ENCODE measurements at regions not wholly inside any gene's neighbourhood (a gene's known extent, or its start where the extent isn't known, plus 50 kb on each side); places are given as distances from the start of the nearest gene placed in this dataset.

- TF ChIP-seq CTCF (IDR thresholded peaks at IDR 0.05; ENCODE audit: borderline replicate concordance, control extremely low read depth, extremely low read depth, insufficient read depth, missing control alignments): no peak
- DNase-seq (ENCODE audit: low spot score): no peak
- in situ Hi-C loops (cut with MboI; ENCODE audit: low sequenced_read_pairs, unreplicated experiment): no loop called here
Observed at GRCh38 chr2:184272056-184272455, 326.3 kb upstream of the ZNF804A start.

GRCh38 chr2:184294831-184295230 is 303.5 kb upstream of the ZNF804A start:
- no peak for TF ChIP-seq CTCF (IDR thresholded peaks at IDR 0.05; ENCODE audit: borderline replicate concordance, control extremely low read depth, extremely low read depth, insufficient read depth, missing control alignments)
- no peak for DNase-seq (ENCODE audit: low spot score)
- in situ Hi-C loops (cut with MboI; ENCODE audit: low sequenced_read_pairs, unreplicated experiment): no loop called here

- no peak for DNase-seq (ENCODE audit: low spot score)
- no peak for TF ChIP-seq CTCF (IDR thresholded peaks at IDR 0.05; ENCODE audit: borderline replicate concordance, control extremely low read depth, extremely low read depth, insufficient read depth, missing control alignments)
- in situ Hi-C loops (cut with MboI; ENCODE audit: low sequenced_read_pairs, unreplicated experiment): no loop called here
Observed at GRCh38 chr2:184297085-184297484, 301.2 kb upstream of the ZNF804A start.

GRCh38 chr2:184302506-184302905 is 295.8 kb upstream of the ZNF804A start:
- no peak for DNase-seq (ENCODE audit: low spot score)
- TF ChIP-seq CTCF (IDR thresholded peaks at IDR 0.05; ENCODE audit: borderline replicate concordance, control extremely low read depth, extremely low read depth, insufficient read depth, missing control alignments): no peak
- in situ Hi-C loops (cut with MboI; ENCODE audit: low sequenced_read_pairs, unreplicated experiment): no loop called here

- no peak for TF ChIP-seq CTCF (IDR thresholded peaks at IDR 0.05; ENCODE audit: borderline replicate concordance, control extremely low read depth, extremely low read depth, insufficient read depth, missing control alignments)
- DNase-seq (ENCODE audit: low spot score): no peak
- in situ Hi-C loops (cut with MboI; ENCODE audit: low sequenced_read_pairs, unreplicated experiment): no loop called here
Observed at GRCh38 chr2:184304006-184304405, 294.3 kb upstream of the ZNF804A start.

- in situ Hi-C loops (cut with MboI; ENCODE audit: low sequenced_read_pairs, unreplicated experiment): no loop called here
- TF ChIP-seq CTCF (IDR thresholded peaks at IDR 0.05; ENCODE audit: borderline replicate concordance, control extremely low read depth, extremely low read depth, insufficient read depth, missing control alignments): no peak
- no peak for DNase-seq (ENCODE audit: low spot score)
Observed at GRCh38 chr2:184305105-184305504, 293.2 kb upstream of the ZNF804A start.

GRCh38 chr2:184308706-184309105 is 289.6 kb upstream of the ZNF804A start:
- in situ Hi-C loops (cut with MboI; ENCODE audit: low sequenced_read_pairs, unreplicated experiment): no loop called here
- no peak for DNase-seq (ENCODE audit: low spot score)
- TF ChIP-seq CTCF (IDR thresholded peaks at IDR 0.05; ENCODE audit: borderline replicate concordance, control extremely low read depth, extremely low read depth, insufficient read depth, missing control alignments): no peak
